Daoy (cell line): ENCODE measurements at regions not wholly inside any gene's neighbourhood (a gene's known extent, or its start where the extent isn't known, plus 50 kb on each side); places are given as distances from the start of the nearest gene placed in this dataset.
A peak's percentile ranks its signal among the peaks of the same experiment; 100 is the strongest.

Source experiments
- DNase-seq: peaks from one replicate; pipeline ENCODE4 v3.0.0-alpha.2; 2015; ENCODE audit warnings: low read depth

DNA sequence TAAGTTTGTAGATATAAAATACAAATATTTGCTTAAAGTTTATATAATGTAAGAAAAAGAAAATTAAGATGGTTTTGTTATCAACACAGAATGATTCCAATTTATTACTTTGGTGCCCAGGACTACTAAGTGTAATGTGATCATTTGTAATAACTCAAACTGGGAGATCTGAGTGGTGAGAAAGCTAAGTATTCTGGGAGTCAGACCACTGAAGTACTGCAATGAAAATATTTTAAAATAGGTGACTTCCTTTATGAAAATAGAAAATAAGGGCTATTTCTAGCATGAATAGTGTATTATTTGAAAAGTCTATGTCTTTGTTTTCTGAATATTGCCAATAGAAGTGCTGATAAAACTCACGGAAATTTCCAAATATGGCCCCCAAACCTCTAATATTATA is 305.6 kb upstream of the MAN1A1 start:
- no peak for DNase-seq

DNA sequence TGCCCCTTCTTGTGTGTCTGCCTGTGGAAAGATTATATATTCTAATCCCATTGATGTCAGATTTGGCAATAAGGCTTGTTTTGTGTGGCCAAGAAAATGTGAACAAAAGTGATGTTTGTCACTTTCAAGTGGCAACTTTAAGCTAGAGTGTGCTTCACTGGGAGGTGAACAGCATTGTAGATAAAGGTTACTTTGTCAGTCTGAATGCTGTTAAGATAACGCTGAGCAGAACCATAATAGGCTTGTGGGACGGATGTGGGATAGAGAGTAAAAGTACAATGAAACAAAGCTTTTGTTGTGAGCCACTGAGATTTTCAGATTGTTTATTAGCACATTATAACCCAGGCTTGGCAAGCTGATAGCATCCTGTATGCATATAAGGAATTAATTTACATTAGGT is 303.8 kb upstream of the MAN1A1 start:
- no peak for DNase-seq

DNA sequence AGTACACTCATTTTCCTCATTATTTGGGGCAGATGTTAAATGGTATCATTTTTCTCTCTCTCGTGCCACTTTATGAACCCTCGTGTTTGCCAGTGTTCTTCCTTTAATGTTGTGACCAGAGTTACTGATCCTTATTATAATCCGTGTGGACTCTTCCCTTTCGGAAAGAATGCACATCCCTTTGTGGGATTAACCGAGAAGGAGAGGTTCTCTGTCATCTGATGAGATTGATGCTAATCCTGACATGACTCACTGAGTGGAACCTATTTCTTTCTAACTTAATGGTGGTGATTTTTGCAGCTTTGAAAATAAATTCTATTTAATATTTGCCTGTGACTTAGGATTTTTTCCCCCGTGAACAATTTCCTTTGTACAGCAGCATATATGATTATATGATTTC is 300.0 kb upstream of the MAN1A1 start:
- no peak for DNase-seq

- no peak for DNase-seq
Observed at GRCh38 chr6:119647309-119647708, 297.7 kb upstream of the MAN1A1 start.

DNA sequence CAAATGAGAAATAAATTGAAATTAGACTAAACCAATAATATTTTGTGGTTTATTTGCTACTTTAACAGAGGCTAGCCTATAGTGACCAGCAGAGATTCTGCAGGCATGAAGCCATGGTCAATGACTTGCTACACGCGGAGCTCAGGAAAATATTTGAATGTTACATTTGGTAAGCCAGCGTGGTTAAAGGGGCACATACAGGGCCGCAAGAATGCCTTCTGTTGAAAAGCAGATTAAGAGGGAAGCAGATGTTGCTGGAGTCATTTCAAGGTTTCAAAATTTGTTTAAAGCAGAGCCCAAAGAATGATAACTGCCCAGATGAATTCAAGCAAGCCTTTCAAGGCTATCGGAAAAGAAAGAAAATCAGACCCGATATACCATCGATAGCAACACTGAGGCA is 294.3 kb upstream of the MAN1A1 start:
- DNase-seq, result no peak

DNA sequence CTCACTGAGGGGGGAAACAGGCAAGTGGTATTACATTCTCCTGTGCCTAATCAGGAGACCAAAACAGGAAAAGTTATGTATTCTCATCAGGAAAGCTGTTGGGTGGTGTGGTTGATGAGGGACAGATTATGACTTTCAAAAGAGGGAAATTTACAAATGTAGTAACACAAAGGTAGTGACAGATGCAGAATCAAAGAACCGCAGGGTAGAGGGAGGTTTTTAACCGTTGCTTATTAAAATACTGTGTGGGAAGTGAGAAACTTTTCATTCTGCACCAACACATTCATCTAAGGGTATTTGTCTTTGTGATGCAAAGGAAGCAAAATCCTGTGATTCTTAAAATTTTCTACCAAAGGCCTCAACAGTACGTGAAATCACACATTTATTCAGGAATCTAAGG is 288.2 kb upstream of the MAN1A1 start:
- DNase-seq, result no peak

- no peak for DNase-seq
Observed at GRCh38 chr6:119636060-119636459, 286.5 kb upstream of the MAN1A1 start.

- no peak for DNase-seq
Observed at GRCh38 chr6:119633461-119633860, 283.9 kb upstream of the MAN1A1 start.

- no peak for DNase-seq
Observed at GRCh38 chr6:119630561-119631192, 281.1 kb upstream of the MAN1A1 start.

DNA sequence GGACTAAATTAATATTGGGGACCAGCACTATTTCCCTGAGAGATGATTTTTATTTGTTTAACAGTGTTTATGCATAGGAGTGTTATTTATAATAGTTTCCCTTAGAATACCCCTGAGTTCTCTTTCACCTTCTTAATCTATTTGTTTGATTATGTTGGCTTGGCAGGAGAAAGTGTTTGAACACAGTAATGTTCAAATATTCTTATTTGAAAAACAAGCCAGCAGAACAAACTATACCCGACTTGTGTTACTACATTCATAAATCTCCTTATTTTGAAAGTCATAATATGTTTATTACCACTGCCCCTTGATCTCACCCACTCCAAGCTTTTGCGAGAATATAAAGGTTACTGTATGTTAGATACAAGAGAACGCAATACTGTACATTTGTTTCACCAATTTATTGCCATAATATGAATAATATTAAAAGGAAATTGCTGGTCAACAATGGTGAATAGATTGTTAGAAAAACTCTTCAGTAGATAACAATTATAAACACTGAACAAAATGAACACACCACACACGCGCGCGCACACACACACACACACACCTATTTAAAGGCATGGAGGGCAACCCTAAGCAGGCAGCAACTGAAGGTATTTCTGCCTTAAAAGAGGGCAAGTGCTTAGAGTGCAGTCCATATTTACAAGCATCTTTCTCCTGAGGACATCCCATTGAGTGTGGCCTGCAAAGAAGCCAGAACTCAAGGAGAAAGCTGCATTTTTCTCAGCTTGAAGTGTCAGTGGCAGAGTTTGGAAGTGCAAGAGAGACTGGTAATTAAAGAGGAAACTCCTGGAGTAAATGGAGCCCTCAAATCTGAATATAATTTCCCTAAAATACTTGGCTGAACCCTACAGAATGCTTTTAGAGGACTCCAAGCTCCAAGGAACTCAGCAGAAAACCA is 279.4 kb upstream of the MAN1A1 start:
- DNase-seq, result no peak

GRCh38 chr6:119627908-119628669 is 278.5 kb upstream of the MAN1A1 start:
- peak; percentile 71 for DNase-seq

DNA sequence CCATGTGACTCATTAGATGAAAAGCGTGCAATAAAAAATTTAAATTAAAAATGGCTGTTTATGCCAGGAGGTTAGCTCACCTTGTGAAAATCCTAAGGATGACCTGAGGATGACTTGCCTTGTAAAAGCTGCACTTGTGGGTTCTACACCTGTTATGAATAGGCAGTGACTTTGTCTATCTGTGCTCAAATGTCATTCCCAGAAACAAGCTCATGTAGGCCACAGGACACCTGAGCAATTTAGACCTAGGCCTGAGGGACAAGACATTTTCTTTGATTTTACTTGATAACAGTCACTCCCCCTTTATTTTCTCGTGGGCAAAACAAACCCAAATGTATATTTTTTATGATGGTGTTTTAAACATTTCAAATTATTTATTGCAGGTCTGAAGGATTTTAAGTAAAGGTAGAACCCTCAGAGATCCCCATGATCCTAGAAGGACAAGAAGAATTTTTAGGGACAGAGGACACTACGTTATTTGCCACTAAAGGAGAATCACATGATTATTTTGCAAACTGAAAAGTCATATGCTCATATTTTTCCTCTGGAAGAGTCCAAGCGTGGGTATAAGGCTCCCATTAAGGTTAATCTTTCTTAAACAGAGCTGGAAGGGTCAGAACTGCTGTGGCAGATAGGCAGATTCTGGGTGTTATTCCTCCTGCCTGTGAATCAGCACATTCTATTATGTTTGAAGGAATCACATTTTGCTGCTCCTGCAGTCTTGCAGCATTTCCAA is 277.5 kb upstream of the MAN1A1 start:
- no peak for DNase-seq

GRCh38 chr6:119620846-119621555 is 271.4 kb upstream of the MAN1A1 start:
- DNase-seq, result peak; percentile 77

- peak; percentile 25 for DNase-seq
Observed at GRCh38 chr6:119614138-119614537, 264.6 kb upstream of the MAN1A1 start.

DNA sequence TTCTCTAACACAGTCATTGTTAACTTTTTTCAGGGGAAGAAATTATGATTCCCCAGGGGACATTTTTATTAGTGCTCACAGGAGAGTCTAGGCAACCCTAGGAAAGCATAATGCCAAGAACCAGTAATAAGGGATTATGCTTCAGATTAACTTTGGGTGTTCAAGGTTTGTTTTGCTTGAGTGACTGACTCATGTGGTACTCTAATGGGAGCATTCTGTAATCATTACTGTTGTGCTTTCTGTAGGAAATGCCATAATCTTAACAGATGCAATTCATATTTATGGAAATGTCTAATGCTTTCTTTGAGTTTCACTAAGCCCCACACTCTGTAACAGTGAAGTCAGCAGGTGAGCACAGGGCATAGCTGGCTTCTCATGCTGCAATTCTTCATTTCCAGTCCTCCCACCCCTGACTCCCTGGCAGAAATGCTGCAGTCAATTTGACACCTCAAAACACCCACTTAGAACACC is 263.4 kb upstream of the MAN1A1 start:
- no peak for DNase-seq

GRCh38 chr6:119612176-119612891 is 262.8 kb upstream of the MAN1A1 start:
- DNase-seq, result no peak

DNA sequence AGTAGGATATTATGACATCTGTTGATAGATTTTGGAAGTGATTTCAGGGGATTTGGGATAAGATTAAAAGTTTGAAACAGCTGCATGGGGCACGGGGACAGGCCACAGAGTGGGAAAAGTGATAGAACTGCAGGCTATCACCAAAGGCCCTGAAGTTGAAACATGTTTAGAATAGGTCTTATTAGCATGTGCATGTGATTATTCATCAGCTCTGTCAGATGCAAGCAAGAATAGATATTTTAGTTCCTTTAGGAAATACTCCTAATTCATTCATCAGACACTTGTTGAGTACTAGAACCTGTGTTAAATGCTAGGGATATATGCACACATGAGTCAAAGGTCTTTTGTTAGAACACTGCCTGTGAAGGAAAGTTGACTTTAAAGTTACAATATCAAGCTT is 261.2 kb upstream of the MAN1A1 start:
- DNase-seq, result no peak

GRCh38 chr6:119610265-119610664 is 260.7 kb upstream of the MAN1A1 start:
- DNase-seq, result no peak

DNA sequence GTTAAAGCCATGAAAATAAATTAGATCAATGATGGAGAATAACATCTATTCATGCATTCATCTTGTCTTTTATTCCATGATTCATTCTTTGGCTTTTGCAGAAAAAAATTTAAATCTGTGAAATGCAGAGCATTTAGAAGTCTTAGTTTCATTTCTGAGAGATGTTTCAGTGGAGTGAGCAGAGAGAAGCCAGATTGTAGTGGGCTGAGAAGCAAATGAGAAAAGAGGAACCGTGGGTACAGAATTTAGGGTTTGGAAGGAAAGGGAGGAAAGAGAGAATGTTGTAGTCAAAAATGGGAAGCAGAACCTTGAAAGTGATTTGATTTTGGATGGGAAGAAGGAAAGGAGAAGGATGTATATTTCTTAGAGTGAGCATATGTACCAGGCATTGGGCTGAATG is 260.3 kb upstream of the MAN1A1 start:
- no peak for DNase-seq

GRCh38 chr6:119608994-119609393 is 259.4 kb upstream of the MAN1A1 start:
- no peak for DNase-seq
